Epithelial cell of prostate (primary cell): ENCODE measurements at regions not wholly inside any gene's neighbourhood (a gene's known extent, or its start where the extent isn't known, plus 50 kb on each side); places are given as distances from the start of the nearest gene placed in this dataset.
"Not testable (repeated sequence)": the region's sequence is repeated elsewhere in the genome, so short reads cannot be mapped to it uniquely, and the experiment has no call there.

Source experiments
- DNase-seq: peaks from one replicate; pipeline ENCODE4 v3.0.0-alpha.2; 2011; ENCODE audit warnings: low read depth, low spot score
- H3K27ac ChIP-seq: fragments of 450-650 bp; 2 replicates; pipeline ENCODE4 v1.5.1; 2017; ENCODE audit warnings: mild to moderate bottlenecking

DNA sequence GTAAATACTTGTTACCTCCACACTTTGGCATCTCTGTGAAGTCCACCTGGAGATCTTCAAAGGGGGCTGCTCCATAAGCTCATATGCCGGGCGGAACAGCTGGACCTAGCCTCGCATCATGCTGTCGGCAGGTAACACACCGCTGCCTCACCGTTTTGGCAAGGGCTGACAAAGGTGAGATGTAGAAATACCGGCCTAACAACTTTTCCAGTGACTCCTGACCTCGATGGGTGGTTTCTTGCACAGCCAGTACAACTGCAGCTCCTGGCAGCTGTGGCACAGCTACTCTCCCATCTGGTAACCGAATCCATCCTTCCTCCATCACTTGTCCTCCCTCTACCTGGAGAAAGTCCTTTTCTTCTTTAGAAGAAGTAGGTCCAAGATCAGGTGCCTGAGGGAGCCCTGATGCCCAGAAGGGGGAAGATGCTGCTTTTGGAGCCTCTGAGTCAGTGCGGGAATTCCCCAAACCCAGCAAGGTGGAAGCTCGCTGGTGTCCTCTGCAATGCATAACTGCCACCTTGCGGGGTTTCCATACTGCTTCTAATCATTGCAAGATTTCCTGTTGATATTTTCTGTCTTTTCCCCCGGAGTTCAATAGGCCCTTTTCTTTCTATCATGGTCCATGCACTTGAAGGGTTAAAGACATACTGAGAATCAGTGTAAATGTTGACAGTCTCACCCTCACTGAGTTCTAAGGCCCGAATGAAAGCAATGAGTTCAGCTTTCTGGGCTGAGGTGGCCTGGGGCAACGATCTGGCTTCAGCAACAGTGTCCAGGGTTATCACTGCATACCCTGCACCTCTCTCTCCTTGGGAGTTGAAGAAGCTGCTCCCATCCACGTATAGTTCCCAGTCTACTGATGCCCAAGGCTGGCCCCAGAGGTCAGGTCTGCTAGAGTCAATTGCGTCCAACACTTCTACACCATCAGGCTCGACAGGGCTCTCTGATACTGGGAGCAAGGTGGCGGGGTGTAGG lies 52.9 kb upstream of the ALDH3B2 start:
- not testable (repeated sequence) for DNase-seq, H3K27ac ChIP-seq
